DOHH2 (cell line): ENCODE measurements at regions not wholly inside any gene's neighbourhood (a gene's known extent, or its start where the extent isn't known, plus 50 kb on each side); places are given as distances from the start of the nearest gene placed in this dataset.

Experiments
- H3F3A ChIP-seq: fragments of 200-600 bp; sonication (generic), shearing (Covaris generic); 2 replicates; pipeline ENCODE4 v1.6.0; 2016; ENCODE audit warnings: antibody characterized with exemption, mild to moderate bottlenecking; ENCODE audit not compliant: control insufficient read depth, insufficient read depth
- H3K27ac ChIP-seq: fragments of 200-600 bp; sonication (generic); 2 replicates; pipeline ENCODE4 v1.5.1; 2014; ENCODE audit warnings: low read depth, mild to moderate bottlenecking, low read length, moderate library complexity
- H3K27me3 ChIP-seq: fragments of 200-600 bp; sonication (generic); 2 replicates; pipeline ENCODE4 v1.6.1; 2014; ENCODE audit warnings: mild to moderate bottlenecking, low read length, mixed read lengths; ENCODE audit not compliant: control insufficient read depth
- H3K36me3 ChIP-seq: fragments of 200-600 bp; sonication (generic); 2 replicates; pipeline ENCODE4 v1.6.1; 2014; ENCODE audit warnings: mild to moderate bottlenecking, low read length, moderate library complexity, mixed read lengths; ENCODE audit not compliant: control insufficient read depth
- H3K4me1 ChIP-seq: fragments of 200-600 bp; sonication (generic); 2 replicates; pipeline ENCODE4 v1.6.1; 2014; ENCODE audit warnings: mild to moderate bottlenecking, low read length, mixed read lengths; ENCODE audit not compliant: control insufficient read depth
- H3K4me2 ChIP-seq: fragments of 200-600 bp; sonication (generic); 2 replicates; pipeline ENCODE4 v1.6.0; 2014; ENCODE audit warnings: mild to moderate bottlenecking, low read length, moderate library complexity
- H3K4me3 ChIP-seq: fragments of 200-600 bp; sonication (generic); 2 replicates; pipeline ENCODE4 v1.5.1; 2014; ENCODE audit warnings: mild to moderate bottlenecking, low read length, mixed read lengths
- H3K79me2 ChIP-seq: fragments of 200-600 bp; sonication (generic); 2 replicates; pipeline ENCODE4 v1.6.1; 2014; ENCODE audit warnings: mild to moderate bottlenecking, low read length, mixed read lengths; ENCODE audit not compliant: control insufficient read depth
- H3K9me2 ChIP-seq: fragments of 200-600 bp; sonication (generic); replicated peaks from 2 replicates; pipeline ENCODE4 v1.6.1; 2014; ENCODE audit warnings: mild to moderate bottlenecking, low read length, mixed read lengths; ENCODE audit not compliant: control insufficient read depth
- H3K9me3 ChIP-seq: fragments of 200-600 bp; sonication (generic); 2 replicates; pipeline ENCODE4 v1.6.1; 2014; ENCODE audit warnings: antibody characterized with exemption, low read length, mixed read lengths; ENCODE audit not compliant: control insufficient read depth, insufficient read depth
- H4K20me1 ChIP-seq: fragments of 200-600 bp; sonication (generic); 2 replicates; pipeline ENCODE4 v1.6.0; 2014; ENCODE audit warnings: low read depth, mild to moderate bottlenecking, antibody characterized with exemption, low read length, moderate library complexity; ENCODE audit not compliant: control insufficient read depth, insufficient read depth
- EZH2phosphoT487 ChIP-seq: fragments of 200-600 bp; sonication (generic); IDR thresholded peaks from 2 replicates; pipeline ENCODE4 v1.6.1; 2017; ENCODE audit warnings: borderline replicate concordance, mild to moderate bottlenecking, antibody characterized with exemption, low read length, moderate library complexity, mixed read lengths
- TF ChIP-seq, protein P1 (sequence below): fragments of 200-600 bp; sonication (generic); IDR thresholded peaks from one replicate; pipeline ENCODE4 v1.5.1; 2014; ENCODE audit warnings: antibody characterized with exemption, mild to moderate bottlenecking, low read depth, low read length; ENCODE audit not compliant: poor library complexity, severe bottlenecking

DNA sequence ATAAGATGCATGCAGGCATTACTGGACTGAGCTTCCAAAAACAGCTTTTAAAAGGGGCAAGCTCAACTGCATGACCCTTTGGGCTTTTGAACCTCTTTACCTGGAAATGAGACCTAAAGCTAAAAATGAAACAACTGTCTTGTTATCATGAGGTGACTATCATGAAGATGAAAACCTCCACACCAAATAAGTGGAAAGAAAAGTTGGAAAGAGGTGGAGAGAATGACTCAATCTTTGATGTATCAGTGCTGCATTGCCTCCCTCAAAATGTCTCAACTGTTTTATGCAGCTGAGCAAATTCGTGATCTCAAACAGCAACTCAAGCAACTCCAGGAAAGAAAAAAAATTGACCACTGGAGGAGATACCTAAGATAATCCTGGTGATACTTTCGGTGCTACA is 307.1 kb downstream of the KBTBD8 start:
- H3K36me3 ChIP-seq: no peaks in the 10 kb centered on the region
- no peak overlapping the region for H3K4me2 ChIP-seq
- TF ChIP-seq, protein P1, sequence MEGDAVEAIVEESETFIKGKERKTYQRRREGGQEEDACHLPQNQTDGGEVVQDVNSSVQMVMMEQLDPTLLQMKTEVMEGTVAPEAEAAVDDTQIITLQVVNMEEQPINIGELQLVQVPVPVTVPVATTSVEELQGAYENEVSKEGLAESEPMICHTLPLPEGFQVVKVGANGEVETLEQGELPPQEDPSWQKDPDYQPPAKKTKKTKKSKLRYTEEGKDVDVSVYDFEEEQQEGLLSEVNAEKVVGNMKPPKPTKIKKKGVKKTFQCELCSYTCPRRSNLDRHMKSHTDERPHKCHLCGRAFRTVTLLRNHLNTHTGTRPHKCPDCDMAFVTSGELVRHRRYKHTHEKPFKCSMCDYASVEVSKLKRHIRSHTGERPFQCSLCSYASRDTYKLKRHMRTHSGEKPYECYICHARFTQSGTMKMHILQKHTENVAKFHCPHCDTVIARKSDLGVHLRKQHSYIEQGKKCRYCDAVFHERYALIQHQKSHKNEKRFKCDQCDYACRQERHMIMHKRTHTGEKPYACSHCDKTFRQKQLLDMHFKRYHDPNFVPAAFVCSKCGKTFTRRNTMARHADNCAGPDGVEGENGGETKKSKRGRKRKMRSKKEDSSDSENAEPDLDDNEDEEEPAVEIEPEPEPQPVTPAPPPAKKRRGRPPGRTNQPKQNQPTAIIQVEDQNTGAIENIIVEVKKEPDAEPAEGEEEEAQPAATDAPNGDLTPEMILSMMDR: no peak
- no peak for TF ChIP-seq EZH2phosphoT487
- H3F3A ChIP-seq: no peaks in the 10 kb centered on the region
- H4K20me1 ChIP-seq: no peaks in the 10 kb centered on the region
- H3K27ac ChIP-seq: no peak overlapping the region
- no peaks in the 10 kb centered on the region for H3K9me3 ChIP-seq
- no peaks in the 10 kb centered on the region for H3K4me1 ChIP-seq
- H3K4me3 ChIP-seq: no peak overlapping the region
- no peaks in the 10 kb centered on the region for H3K27me3 ChIP-seq
- H3K79me2 ChIP-seq: no peaks in the 10 kb centered on the region
- H3K9me2 ChIP-seq: no peaks in the 10 kb centered on the region

DNA sequence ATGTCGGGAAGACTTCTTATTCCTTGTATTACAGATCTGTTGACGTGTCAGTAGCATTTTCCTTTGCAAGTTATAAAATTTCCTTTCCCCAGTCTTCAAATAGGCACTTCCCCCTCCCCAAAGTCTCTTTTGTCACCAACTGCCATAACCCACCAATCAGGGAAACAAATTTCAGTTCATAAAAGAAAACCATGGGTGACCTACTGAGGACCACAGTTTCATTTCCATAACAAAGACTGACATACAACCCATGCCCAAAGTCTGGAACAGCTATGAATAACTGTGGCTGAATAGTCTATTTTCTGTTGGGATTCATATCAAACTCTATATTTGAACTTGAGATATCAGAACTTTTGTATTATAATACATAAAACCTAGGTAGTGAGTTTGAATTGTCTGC is 307.8 kb downstream of the KBTBD8 start:
- Histone ChIP-seq H3K4me1 (no peaks in the 10 kb centered on the region), H4K20me1 (no peaks in the 10 kb centered on the region), H3K27ac (no peak overlapping the region), H3K4me2 (no peak overlapping the region), H3K79me2 (no peaks in the 10 kb centered on the region), H3F3A (no peaks in the 10 kb centered on the region), H3K36me3 (no peaks in the 10 kb centered on the region), H3K4me3 (no peak overlapping the region), H3K27me3 (no peaks in the 10 kb centered on the region), H3K9me3 (no peaks in the 10 kb centered on the region), H3K9me2 (no peaks in the 10 kb centered on the region)
- TF ChIP-seq, protein P1: no peak
- TF ChIP-seq EZH2phosphoT487: no peak

DNA sequence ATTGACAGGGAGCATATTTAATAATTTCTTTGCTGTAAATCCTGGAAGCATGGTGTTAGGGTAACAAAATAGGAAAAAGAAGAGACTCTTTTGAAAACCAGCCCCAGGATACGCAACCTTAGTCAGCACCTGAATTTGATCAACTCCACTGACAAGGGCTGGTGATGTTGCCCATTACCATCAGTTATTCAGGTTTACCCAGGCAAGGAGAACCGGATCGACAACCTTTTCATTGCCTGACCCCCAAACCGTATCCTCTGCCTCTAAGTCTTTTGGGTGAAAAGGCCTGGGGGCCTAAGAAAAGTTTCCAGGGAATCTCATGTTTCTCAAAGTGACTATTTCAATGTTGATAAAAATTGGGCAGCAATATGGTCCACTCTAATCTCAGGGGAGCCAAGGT is 313.3 kb downstream of the KBTBD8 start:
- Histone ChIP-seq H3K27me3 (no peaks in the 10 kb centered on the region), H3K9me2 (no peaks in the 10 kb centered on the region), H3K9me3 (no peaks in the 10 kb centered on the region), H3F3A (no peaks in the 10 kb centered on the region), H3K27ac (no peak overlapping the region), H3K4me1 (no peaks in the 10 kb centered on the region), H3K4me3 (no peak overlapping the region), H3K79me2 (no peaks in the 10 kb centered on the region), H3K36me3 (no peaks in the 10 kb centered on the region), H4K20me1 (no peaks in the 10 kb centered on the region), H3K4me2 (no peak overlapping the region)
- no peak for TF ChIP-seq EZH2phosphoT487

DNA sequence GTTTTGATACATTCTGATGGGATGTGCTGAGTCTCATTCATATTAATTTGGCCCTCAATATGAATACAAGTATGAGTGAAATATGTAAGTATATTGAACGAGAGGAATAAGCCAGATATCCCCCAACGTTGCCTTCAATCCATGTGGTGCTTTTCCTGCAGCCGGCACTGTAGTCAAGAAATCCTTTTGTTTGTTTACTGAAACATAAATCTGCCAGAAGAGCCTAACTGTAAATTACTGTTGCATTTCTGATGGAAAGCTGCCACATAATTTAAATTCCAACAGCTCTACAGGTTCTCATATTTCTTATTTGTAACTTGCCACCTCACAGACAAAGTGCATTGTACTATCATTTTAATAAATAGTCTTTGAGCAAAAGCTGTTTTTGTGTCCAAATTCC is 314.0 kb downstream of the KBTBD8 start:
- TF ChIP-seq, protein P1: no peak
- no peak for TF ChIP-seq EZH2phosphoT487
- no peak overlapping the region for H3K4me2 ChIP-seq
- no peaks in the 10 kb centered on the region for H3F3A ChIP-seq
- no peaks in the 10 kb centered on the region for H4K20me1 ChIP-seq
- H3K27me3 ChIP-seq: no peaks in the 10 kb centered on the region
- no peaks in the 10 kb centered on the region for H3K9me3 ChIP-seq
- H3K27ac ChIP-seq: no peak overlapping the region
- no peaks in the 10 kb centered on the region for H3K4me1 ChIP-seq
- no peaks in the 10 kb centered on the region for H3K9me2 ChIP-seq
- H3K4me3 ChIP-seq: no peak overlapping the region
- no peaks in the 10 kb centered on the region for H3K36me3 ChIP-seq
- no peaks in the 10 kb centered on the region for H3K79me2 ChIP-seq
